A549 (cell line): ENCODE measurements at regions not wholly inside any gene's neighbourhood (a gene's known extent, or its start where the extent isn't known, plus 50 kb on each side); places are given as distances from the start of the nearest gene placed in this dataset.

Experiments
- ATAC-seq, 2 experiments: fragments of 200-7000 bp in 1 of 2; fragments of >200 bp in 1 of 2; cut with Nextera tagmentation in 1 of 2; cut with Tn5 transposase in 1 of 2; 3 replicates each; pipeline versions ENCODE4 v1.8.0 to v1.9.1; 2018 to 2020; ENCODE audit warnings: mild to moderate bottlenecking in 1 of 2, moderate library complexity in 1 of 2
- CTCF ChIA-PET: fragments of 300-600 bp; sonication (Branson Sonifier 250); formaldehyde crosslinking; extraction: SDS; loops from one replicate; lab custom pipeline; 2021; ENCODE audit warnings: antibody characterized with exemption, inconsistent platforms; lab: Yijun Ruan, JAX
- POLR2A ChIA-PET: fragments of 350-600 bp; formaldehyde crosslinking; extraction: SDS; loops from one replicate; lab custom pipeline; 2021; ENCODE audit warnings: antibody characterized with exemption, inconsistent platforms; lab: Yijun Ruan, JAX
- DNase-seq, 2 experiments: peaks; one replicate each; pipeline versions ENCODE4 v3.0.0 to v3.0.0-alpha.2; 2011 to 2016; ENCODE audit warnings: low read depth in 1 of 2, low spot score in 1 of 2
- FAIRE-seq: peaks from 2 replicates; lab custom pipeline; 2011; peaks lifted over from hg19 to GRCh38; lab: Jason Lieb, UNC
- H3K27ac ChIP-seq, 2 experiments: fragments of >200 bp; sonication (Bioruptor Twin); formaldehyde crosslinking; 3 replicates each; pipeline ENCODE4 v1.5.1; 2016 to 2017
- H3K4me1 ChIP-seq: fragments of >200 bp; sonication (Bioruptor Twin); formaldehyde crosslinking; 3 replicates; pipeline ENCODE4 v1.6.1; 2016
- H3K4me2 ChIP-seq: fragments of >200 bp; sonication (Bioruptor Twin); formaldehyde crosslinking; 3 replicates; pipeline ENCODE4 v1.6.1; 2016
- H3K4me3 ChIP-seq: fragments of >200 bp; sonication (Bioruptor Twin); formaldehyde crosslinking; 3 replicates; pipeline ENCODE4 v1.5.1; 2016
- H3K9me3 ChIP-seq: fragments of >200 bp; sonication (Bioruptor Twin); formaldehyde crosslinking; 3 replicates; pipeline ENCODE4 v1.6.1; 2016
- CBX2 ChIP-seq: fragments of 200-600 bp; sonication (generic); IDR thresholded peaks from 2 replicates; pipeline ENCODE4 v1.6.1; 2016; ENCODE audit warnings: low read depth, mild to moderate bottlenecking, borderline replicate concordance
- CBX8 ChIP-seq: fragments of 200-600 bp; sonication (generic); IDR thresholded peaks from 2 replicates; pipeline ENCODE4 v1.6.1; 2016
- CEBPB ChIP-seq, 2 experiments: fragments of >200 bp in 1 of 2; sonication (Bioruptor Twin) in 1 of 2; formaldehyde crosslinking in 1 of 2; IDR thresholded peaks; 2 replicates each; pipeline ENCODE4 v1.6.1; 2012 to 2016
- CHD2 ChIP-seq: fragments of 150-350 bp; IDR thresholded peaks from 2 replicates; pipeline ENCODE4 v1.6.1; 2014; ENCODE audit warnings: low read length; ENCODE audit not compliant: partially characterized antibody
- FOSB ChIP-seq: fragments of 250-450 bp; sonication (Bioruptor Pico); IDR thresholded peaks from 2 replicates; pipeline ENCODE4 v1.5.0; 2020; ENCODE audit warnings: mild to moderate bottlenecking, moderate library complexity
- FOXS1 ChIP-seq: fragments of 250-450 bp; sonication (Bioruptor Pico); IDR thresholded peaks from 2 replicates; pipeline ENCODE4 v1.5.0; 2020; ENCODE audit warnings: mild to moderate bottlenecking, moderate library complexity
- HOXA7 ChIP-seq: fragments of 250-450 bp; sonication (Bioruptor Pico); IDR thresholded peaks from 2 replicates; pipeline ENCODE4 v1.5.0; 2020; ENCODE audit warnings: mild to moderate bottlenecking, moderate library complexity
- HOXB13 ChIP-seq: fragments of 250-450 bp; sonication (Bioruptor Pico); IDR thresholded peaks from 2 replicates; pipeline ENCODE4 v1.5.0; 2020; ENCODE audit warnings: low read depth, mild to moderate bottlenecking, moderate library complexity
- HOXB5 ChIP-seq: fragments of 250-450 bp; sonication (Bioruptor Pico); IDR thresholded peaks from 2 replicates; pipeline ENCODE4 v1.5.0; 2020; ENCODE audit warnings: mild to moderate bottlenecking, moderate library complexity
- MAFK ChIP-seq: fragments of 450-650 bp; IDR thresholded peaks from 2 replicates; pipeline ENCODE4 v1.6.1; 2014; ENCODE audit not compliant: partially characterized antibody
- RAD21 ChIP-seq, 2 experiments: fragments of >200 bp in 1 of 2; sonication (Bioruptor Twin) in 1 of 2; formaldehyde crosslinking in 1 of 2; IDR thresholded peaks in 1 of 2; conservative IDR thresholded peaks in 1 of 2; 2 replicates in 1 of 2; 3 replicates in 1 of 2; pipeline ENCODE4 v1.6.1; 2012 to 2018; ENCODE audit warnings: inconsistent platforms in 1 of 2
- RARB ChIP-seq: fragments of 250-450 bp; sonication (Bioruptor Pico); IDR thresholded peaks from 2 replicates; pipeline ENCODE4 v1.8.0; 2021; ENCODE audit warnings: mild to moderate bottlenecking, moderate library complexity
- RCOR1 ChIP-seq: fragments of 150-350 bp; IDR thresholded peaks from 2 replicates; pipeline ENCODE4 v1.6.1; 2014; ENCODE audit warnings: antibody characterized with exemption, low read length, low read depth
- RNF2 ChIP-seq: fragments of 200-600 bp; sonication (generic); IDR thresholded peaks from 2 replicates; pipeline ENCODE4 v1.6.1; 2016; ENCODE audit warnings: low read depth, mild to moderate bottlenecking, antibody characterized with exemption, moderate library complexity, borderline replicate concordance
- SREBF2 ChIP-seq: fragments of 450-650 bp; IDR thresholded peaks from 2 replicates; pipeline ENCODE4 v1.6.1; 2014; ENCODE audit warnings: mild to moderate bottlenecking, moderate library complexity
- ZFP36 ChIP-seq: fragments of 450-650 bp; IDR thresholded peaks from 2 replicates; pipeline ENCODE4 v1.6.1; 2014; ENCODE audit warnings: borderline replicate concordance; ENCODE audit not compliant: partially characterized antibody
- WGBS: methylation state at CpG from one replicate; pipeline ENCODE4 v1.1.6; 2017; ENCODE audit errors: missing lambda C conversion rate; 5-methylcytosine and 5-hydroxymethylcytosine counted together
- TF ChIP-seq, protein P1 (sequence below): IDR thresholded peaks from 2 replicates; pipeline ENCODE4 v1.6.1; 2012; ENCODE audit warnings: low read depth, borderline replicate concordance
- TF ChIP-seq, protein P2 (sequence below): fragments of 450-650 bp; IDR thresholded peaks from 2 replicates; pipeline ENCODE4 v1.6.1; 2014; ENCODE audit warnings: antibody characterized with exemption
- TF ChIP-seq, protein P3 (sequence below): fragments of 200-600 bp; sonication (generic); IDR thresholded peaks from 2 replicates; pipeline ENCODE4 v1.6.1; 2016; ENCODE audit warnings: antibody characterized with exemption, mild to moderate bottlenecking, moderate library complexity

DNA sequence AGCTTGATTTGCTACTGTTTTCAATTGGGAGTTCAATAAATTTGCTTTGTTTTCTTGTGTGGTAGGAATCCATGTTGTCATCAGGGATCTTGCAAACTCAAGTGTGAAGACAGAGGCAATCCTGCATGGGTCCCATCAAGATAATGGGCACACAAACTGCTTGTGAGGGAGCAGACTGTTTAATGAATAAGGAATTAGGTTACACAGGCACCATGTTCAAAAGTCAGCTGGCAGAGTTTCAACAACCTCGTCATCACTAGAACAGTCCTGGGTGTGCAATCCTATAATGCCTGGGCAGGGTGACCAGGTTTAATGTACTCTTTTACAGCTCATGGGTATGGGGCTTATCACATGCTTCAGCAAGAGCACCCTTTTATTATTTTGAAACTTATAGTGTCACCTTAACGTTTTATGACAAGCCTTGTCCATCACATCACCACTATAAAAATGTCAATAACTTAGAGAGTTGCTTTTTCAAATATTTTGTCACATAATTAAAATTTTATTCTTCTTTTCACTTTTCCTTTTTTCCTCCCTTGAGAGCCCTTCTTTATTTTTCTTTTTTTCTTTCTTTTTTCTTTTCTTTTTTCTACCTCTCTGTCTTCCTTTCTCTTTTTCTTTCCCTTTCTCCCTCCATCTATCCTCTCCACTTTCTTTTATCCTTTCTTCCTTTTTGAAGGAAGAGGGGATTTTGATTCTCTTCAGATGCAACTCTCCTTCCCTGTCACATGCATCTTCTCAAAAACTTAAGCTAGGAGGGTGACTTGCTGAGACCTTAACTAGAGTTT, 252.2 kb upstream of the ATP2B1 start:
- H3K9me3 ChIP-seq: no peaks in the 10 kb centered on the region
- peaks cover 4% of the 10 kb centered on the region; the same call in 1 of the 3 replicates for H3K4me1 ChIP-seq
- no peak overlapping the region for H3K4me3 ChIP-seq
- FAIRE-seq (no peak), DNase-seq (no peak), ATAC-seq (no peak)
- CTCF ChIA-PET: interaction anchor here (1.1 to 1.7 kb wide), 2 partner anchors 252 to 255 kb away, joined by 3 to 4 read pairs; partner anchors contain the start of gene ATP2B1
- 53% methylated on average over 2 of the region's 2 CpGs for WGBS
- POLR2A ChIA-PET: no interaction called here
- H3K4me2 ChIP-seq: no peak overlapping the region
- TF ChIP-seq HOXA7: no peak
- no peak for TF ChIP-seq FOXS1 (CRISPR knock-in tag)
- no peak for TF ChIP-seq ZFP36
- no peak for TF ChIP-seq CHD2
- TF ChIP-seq RARB: no peak
- no peak for TF ChIP-seq RNF2
- no peak for TF ChIP-seq CBX2
- H3K27ac ChIP-seq: peak overlapping the region in 1 of 2 experiments; percentile 54; a peak in 1 of 6 replicates

DNA sequence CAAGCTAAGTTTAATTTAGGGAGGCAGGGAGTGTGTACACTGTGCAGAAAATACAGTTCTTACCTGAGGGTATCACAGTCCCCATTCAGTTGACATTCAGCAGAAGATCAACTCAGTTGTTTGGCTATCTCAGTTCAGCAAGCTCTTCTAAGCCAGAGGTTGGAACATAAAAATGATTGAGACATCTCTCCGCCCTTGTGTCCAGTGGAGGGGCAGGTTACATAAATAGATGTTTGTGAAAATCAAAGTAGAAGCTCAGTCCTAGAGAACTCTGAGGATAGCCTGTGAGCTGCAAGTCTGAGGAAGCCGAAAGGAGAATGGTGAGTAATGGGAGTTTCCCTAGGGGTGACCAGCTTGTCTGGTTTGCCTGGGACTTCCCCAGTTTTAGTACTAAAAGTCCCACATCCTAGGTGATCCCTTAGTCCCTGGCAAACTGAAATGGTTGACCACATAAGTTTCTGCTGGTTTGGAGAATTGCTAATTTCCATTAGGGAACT, 251.4 kb upstream of the ATP2B1 start:
- peak; percentile 51 for FAIRE-seq
- H3K27ac ChIP-seq: peak overlapping the region in 1 of 2 experiments; percentile 54; a peak in 3 of 6 replicates
- H3K4me2 ChIP-seq: no peak overlapping the region

DNA sequence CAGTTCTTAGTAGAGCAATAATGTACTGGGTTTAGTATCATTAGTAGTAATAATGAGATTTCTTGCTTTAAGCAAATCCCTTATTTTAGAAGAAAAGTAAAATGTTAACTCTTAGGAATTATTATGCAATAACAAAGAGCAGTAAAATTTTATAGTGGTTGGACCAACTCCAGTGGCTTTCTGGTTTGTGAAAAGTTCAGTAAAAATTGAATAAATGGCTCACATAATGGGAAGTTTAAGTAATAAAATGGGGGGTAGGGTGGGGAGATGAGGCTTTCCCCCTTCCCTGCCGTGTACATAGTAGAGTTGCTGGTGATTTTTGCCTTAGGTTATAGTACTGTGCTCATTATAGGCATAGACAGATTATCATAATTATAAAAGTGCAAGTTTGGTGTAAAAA, 250.5 kb upstream of the ATP2B1 start:
- Histone ChIP-seq H3K4me2 (no peak overlapping the region), H3K9me3 (no peaks in the 10 kb centered on the region), H3K27ac (no peak overlapping the region), H3K4me3 (no peak overlapping the region), H3K4me1 (peaks cover 4% of the 10 kb centered on the region; the same call in 1 of the 3 replicates)
- WGBS: 56% methylated on average over 1 of the region's 1 CpG
- CTCF ChIA-PET: no interaction called here
- no peak for DNase-seq
- ATAC-seq: no peak
- TF ChIP-seq CEBPB (IDR thresholded peaks at IDR 0.05): peak; percentile 14 to 31; a peak in 1 of 4 replicates
- no peak for TF ChIP-seq HOXB13 (CRISPR knock-in tag)
- no peak for TF ChIP-seq FOSB (CRISPR knock-in tag)
- TF ChIP-seq, protein P1, sequence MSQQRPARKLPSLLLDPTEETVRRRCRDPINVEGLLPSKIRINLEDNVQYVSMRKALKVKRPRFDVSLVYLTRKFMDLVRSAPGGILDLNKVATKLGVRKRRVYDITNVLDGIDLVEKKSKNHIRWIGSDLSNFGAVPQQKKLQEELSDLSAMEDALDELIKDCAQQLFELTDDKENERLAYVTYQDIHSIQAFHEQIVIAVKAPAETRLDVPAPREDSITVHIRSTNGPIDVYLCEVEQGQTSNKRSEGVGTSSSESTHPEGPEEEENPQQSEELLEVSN: no peak
- TF ChIP-seq HOXB5 (CRISPR knock-in tag): no peak
- FAIRE-seq: no peak
- POLR2A ChIA-PET: no interaction called here

More for the DNA sequence above, 251.4 kb upstream of the ATP2B1 start:
- ChIA-PET POLR2A (no interaction called here), CTCF (interaction anchor here (1.1 kb wide), 1 partner anchor 255 kb away, joined by 3 read pairs; no protein-coding TSS in a partner anchor)
- DNase-seq: no peak
- Histone ChIP-seq H3K4me1 (peaks cover 4% of the 10 kb centered on the region; the same call in 1 of the 3 replicates), H3K9me3 (no peaks in the 10 kb centered on the region), H3K4me3 (no peak overlapping the region)
- peak in 1 of 2 experiments; percentile 79; a peak in 3 of 6 replicates for ATAC-seq
- TF ChIP-seq SREBF2 (no peak), MAFK (no peak), RAD21 (conservative IDR thresholded peaks at IDR 0.05 in 1 of 2, IDR thresholded peaks at IDR 0.05 in 1 of 2) (no peak), CBX8 (no peak), RCOR1 (no peak)
- TF ChIP-seq, protein P2, sequence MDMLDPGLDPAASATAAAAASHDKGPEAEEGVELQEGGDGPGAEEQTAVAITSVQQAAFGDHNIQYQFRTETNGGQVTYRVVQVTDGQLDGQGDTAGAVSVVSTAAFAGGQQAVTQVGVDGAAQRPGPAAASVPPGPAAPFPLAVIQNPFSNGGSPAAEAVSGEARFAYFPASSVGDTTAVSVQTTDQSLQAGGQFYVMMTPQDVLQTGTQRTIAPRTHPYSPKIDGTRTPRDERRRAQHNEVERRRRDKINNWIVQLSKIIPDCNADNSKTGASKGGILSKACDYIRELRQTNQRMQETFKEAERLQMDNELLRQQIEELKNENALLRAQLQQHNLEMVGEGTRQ: no peak
- TF ChIP-seq, protein P3, sequence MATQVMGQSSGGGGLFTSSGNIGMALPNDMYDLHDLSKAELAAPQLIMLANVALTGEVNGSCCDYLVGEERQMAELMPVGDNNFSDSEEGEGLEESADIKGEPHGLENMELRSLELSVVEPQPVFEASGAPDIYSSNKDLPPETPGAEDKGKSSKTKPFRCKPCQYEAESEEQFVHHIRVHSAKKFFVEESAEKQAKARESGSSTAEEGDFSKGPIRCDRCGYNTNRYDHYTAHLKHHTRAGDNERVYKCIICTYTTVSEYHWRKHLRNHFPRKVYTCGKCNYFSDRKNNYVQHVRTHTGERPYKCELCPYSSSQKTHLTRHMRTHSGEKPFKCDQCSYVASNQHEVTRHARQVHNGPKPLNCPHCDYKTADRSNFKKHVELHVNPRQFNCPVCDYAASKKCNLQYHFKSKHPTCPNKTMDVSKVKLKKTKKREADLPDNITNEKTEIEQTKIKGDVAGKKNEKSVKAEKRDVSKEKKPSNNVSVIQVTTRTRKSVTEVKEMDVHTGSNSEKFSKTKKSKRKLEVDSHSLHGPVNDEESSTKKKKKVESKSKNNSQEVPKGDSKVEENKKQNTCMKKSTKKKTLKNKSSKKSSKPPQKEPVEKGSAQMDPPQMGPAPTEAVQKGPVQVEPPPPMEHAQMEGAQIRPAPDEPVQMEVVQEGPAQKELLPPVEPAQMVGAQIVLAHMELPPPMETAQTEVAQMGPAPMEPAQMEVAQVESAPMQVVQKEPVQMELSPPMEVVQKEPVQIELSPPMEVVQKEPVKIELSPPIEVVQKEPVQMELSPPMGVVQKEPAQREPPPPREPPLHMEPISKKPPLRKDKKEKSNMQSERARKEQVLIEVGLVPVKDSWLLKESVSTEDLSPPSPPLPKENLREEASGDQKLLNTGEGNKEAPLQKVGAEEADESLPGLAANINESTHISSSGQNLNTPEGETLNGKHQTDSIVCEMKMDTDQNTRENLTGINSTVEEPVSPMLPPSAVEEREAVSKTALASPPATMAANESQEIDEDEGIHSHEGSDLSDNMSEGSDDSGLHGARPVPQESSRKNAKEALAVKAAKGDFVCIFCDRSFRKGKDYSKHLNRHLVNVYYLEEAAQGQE: no peak
- 46% methylated on average over 2 of the region's 2 CpGs for WGBS
